H9 (cell line): ENCODE measurements at regions not wholly inside any gene's neighbourhood (a gene's known extent, or its start where the extent isn't known, plus 50 kb on each side); places are given as distances from the start of the nearest gene placed in this dataset.

Source experiments
- DNase-seq: peaks from one replicate; pipeline ENCODE4 v3.0.0-alpha.2; 2017
- H2AFZ ChIP-seq: one replicate; pipeline ENCODE4 v1.6.1; 2013; ENCODE audit warnings: mild to moderate bottlenecking, low read length, control low read depth, moderate library complexity
- H2AK5ac ChIP-seq: 2 replicates; pipeline ENCODE4 v1.6.1; 2013; ENCODE audit warnings: low read length, control low read depth, mixed read lengths; ENCODE audit not compliant: insufficient read length
- H2BK120ac ChIP-seq: one replicate; pipeline ENCODE4 v1.6.1; 2013; ENCODE audit warnings: low read depth, mild to moderate bottlenecking, low read length, control low read depth, inconsistent platforms; ENCODE audit not compliant: poor library complexity, severe bottlenecking
- H2BK12ac ChIP-seq: 2 replicates; pipeline ENCODE4 v1.6.1; 2013; ENCODE audit warnings: low read length, control low read depth, mixed read lengths, low read depth; ENCODE audit not compliant: insufficient read length
- H2BK15ac ChIP-seq: 2 replicates; pipeline ENCODE4 v1.6.1; 2013; ENCODE audit warnings: low read depth, low read length, control low read depth
- H2BK20ac ChIP-seq: one replicate; pipeline ENCODE4 v1.6.1; 2013; ENCODE audit warnings: low read depth, mild to moderate bottlenecking, low read length, control low read depth, inconsistent platforms; ENCODE audit not compliant: poor library complexity, severe bottlenecking
- H2BK5ac ChIP-seq: 2 replicates; pipeline ENCODE4 v1.6.1; 2013; ENCODE audit warnings: low read length, control low read depth, mixed read lengths; ENCODE audit not compliant: insufficient read length
- H3K14ac ChIP-seq: 2 replicates; pipeline ENCODE4 v1.6.1; 2013; ENCODE audit warnings: low read length, control low read depth; ENCODE audit not compliant: insufficient read depth
- H3K18ac ChIP-seq: 2 replicates; pipeline ENCODE4 v1.6.1; 2013; ENCODE audit warnings: low read depth, mild to moderate bottlenecking, mixed read lengths, low read length, control low read depth; ENCODE audit not compliant: insufficient read length
- H3K23ac ChIP-seq: 2 replicates; pipeline ENCODE4 v1.6.1; 2013; ENCODE audit warnings: low read length, control low read depth, mixed read lengths, low read depth; ENCODE audit not compliant: insufficient read length
- H3K23me2 ChIP-seq: 2 replicates; pipeline ENCODE4 v1.6.1; 2013; ENCODE audit warnings: low read depth, mild to moderate bottlenecking, mixed read lengths, low read length, control low read depth; ENCODE audit not compliant: insufficient read length, poor library complexity, severe bottlenecking
- H3K27ac ChIP-seq: 2 replicates; pipeline ENCODE4 v1.5.1; 2013; ENCODE audit warnings: low read length, control low read depth, mixed read lengths, low read depth; ENCODE audit not compliant: insufficient read length
- H3K27me3 ChIP-seq: 2 replicates; pipeline ENCODE4 v1.6.1; 2013; ENCODE audit warnings: low read length, control low read depth, inconsistent platforms; ENCODE audit not compliant: insufficient read depth
- H3K4ac ChIP-seq: 2 replicates; pipeline ENCODE4 v1.6.1; 2013; ENCODE audit warnings: low read depth, mild to moderate bottlenecking, control low read depth, inconsistent platforms, low read length, moderate library complexity
- H3K4me1 ChIP-seq: 2 replicates; pipeline ENCODE4 v1.6.1; 2013; ENCODE audit warnings: low read length, control low read depth, inconsistent platforms; ENCODE audit not compliant: insufficient read depth
- H3K4me2 ChIP-seq: 2 replicates; pipeline ENCODE4 v1.6.1; 2013; ENCODE audit warnings: low read length, control low read depth, mixed read lengths; ENCODE audit not compliant: insufficient read length, insufficient read depth
- H3K56ac ChIP-seq: 2 replicates; pipeline ENCODE4 v1.6.1; 2013; ENCODE audit warnings: low read depth, mild to moderate bottlenecking, mixed read lengths, low read length, control low read depth; ENCODE audit not compliant: insufficient read length
- H3K79me1 ChIP-seq: 2 replicates; pipeline ENCODE4 v1.6.1; 2013; ENCODE audit warnings: low read depth, mild to moderate bottlenecking, moderate library complexity, low read length, control low read depth, inconsistent platforms; ENCODE audit not compliant: insufficient read depth, poor library complexity, severe bottlenecking
- H3K79me2 ChIP-seq: 2 replicates; pipeline ENCODE4 v1.6.1; 2013; ENCODE audit warnings: low read length, control low read depth, inconsistent platforms; ENCODE audit not compliant: insufficient read depth
- H3K9ac ChIP-seq: 2 replicates; pipeline ENCODE4 v1.6.1; 2013; ENCODE audit warnings: low read length, control low read depth, mixed read lengths; ENCODE audit not compliant: insufficient read length; ENCODE audit errors: extremely low read depth
- H3K9me3 ChIP-seq: one replicate; pipeline ENCODE4 v1.6.1; 2013; ENCODE audit warnings: low read depth, low read length, inconsistent platforms; ENCODE audit not compliant: control insufficient read depth
- H3T11ph ChIP-seq: one replicate; pipeline ENCODE4 v1.6.1; 2013; ENCODE audit warnings: mild to moderate bottlenecking, low read length, control low read depth, inconsistent platforms
- H4K20me1 ChIP-seq: one replicate; pipeline ENCODE4 v1.6.1; 2013; ENCODE audit not compliant: control insufficient read depth, insufficient read length, insufficient read depth
- H4K5ac ChIP-seq: 2 replicates; pipeline ENCODE4 v1.6.1; 2013; ENCODE audit warnings: low read depth, mild to moderate bottlenecking, mixed read lengths, low read length, control low read depth; ENCODE audit not compliant: insufficient read length
- H4K8ac ChIP-seq: replicated peaks from 2 replicates; pipeline ENCODE4 v1.6.1; 2013; ENCODE audit warnings: low read length, control low read depth, mixed read lengths, low read depth; ENCODE audit not compliant: insufficient read length
- H4K91ac ChIP-seq: 2 replicates; pipeline ENCODE4 v1.6.1; 2013; ENCODE audit warnings: low read depth, mild to moderate bottlenecking, moderate library complexity, mixed read lengths, low read length, control low read depth; ENCODE audit not compliant: insufficient read length
- H3K27ac Mint-ChIP-seq, 3 experiments: 2 replicates in 2 of 3; 3 replicates in 1 of 3; pipeline ENCODE4 v1.8.0; 2020 to 2021; ENCODE audit warnings: mixed read lengths in 3 of 3, mild to moderate bottlenecking in 1 of 3, moderate library complexity in 1 of 3
- H3K27me3 Mint-ChIP-seq: 2 replicates; pipeline ENCODE4 v1.8.0; 2021; ENCODE audit warnings: low read depth, mild to moderate bottlenecking, moderate library complexity, mixed read lengths
- H3K36me3 Mint-ChIP-seq, 3 experiments: 2 replicates in 2 of 3; 3 replicates in 1 of 3; pipeline ENCODE4 v1.8.0; 2020 to 2021; ENCODE audit warnings: low read depth in 3 of 3, mixed read lengths in 3 of 3; ENCODE audit not compliant: insufficient read depth in 1 of 3
- H3K4me1 Mint-ChIP-seq, 2 experiments: 2 replicates each; pipeline ENCODE4 v1.8.0; 2020; ENCODE audit warnings: mixed read lengths in 2 of 2
- H3K4me3 Mint-ChIP-seq, 2 experiments: 2 replicates in 1 of 2; 3 replicates in 1 of 2; pipeline ENCODE4 v1.8.0; 2020 to 2021; ENCODE audit warnings: mild to moderate bottlenecking in 2 of 2, mixed read lengths in 2 of 2, moderate library complexity in 1 of 2
- H3K9me3 Mint-ChIP-seq, 2 experiments: 2 replicates in 1 of 2; 3 replicates in 1 of 2; pipeline ENCODE4 v1.8.0; 2020; ENCODE audit warnings: mild to moderate bottlenecking in 2 of 2, mixed read lengths in 2 of 2, moderate library complexity in 1 of 2
- CTCF ChIP-seq: fragments of 200-600 bp; sonication (generic); conservative IDR thresholded peaks from 3 replicates; pipeline ENCODE4 v1.8.0; 2021; ENCODE audit warnings: antibody characterized with exemption, mild to moderate bottlenecking
- WGBS: extraction: QIAGEN DNeasy Blood & Tissue Kit; methylation state at CpG from one replicate; pipeline ENCODE4 v1.1.7; 2013; ENCODE audit warnings: missing lambda C conversion rate, low lambda C conversion rate, mixed read lengths; ENCODE audit not compliant: insufficient read length; ENCODE audit errors: extremely low coverage; 5-methylcytosine and 5-hydroxymethylcytosine counted together

DNA sequence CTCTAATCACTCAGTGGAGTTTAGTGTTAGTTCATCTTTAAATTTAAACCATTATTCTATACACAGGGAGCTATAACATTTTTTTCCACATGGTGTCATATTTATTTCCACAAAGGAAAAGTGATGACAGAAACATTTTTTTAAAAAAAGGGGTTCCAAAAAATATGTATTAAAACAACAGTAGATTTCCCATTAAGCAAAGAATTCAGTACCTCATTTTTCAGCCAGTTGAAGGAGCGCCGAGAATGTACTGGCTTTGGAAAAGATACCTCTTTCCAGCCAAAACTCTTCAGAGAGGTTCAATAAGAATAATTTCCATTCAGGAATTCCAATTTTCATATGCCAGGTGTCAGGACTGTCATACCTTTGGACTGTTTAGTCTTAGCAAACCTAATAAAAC is 250.5 kb upstream of the MEOX2 start:
- no peak overlapping the region for H3K4ac ChIP-seq
- no peak for TF ChIP-seq CTCF
- no peak overlapping the region for H3T11ph ChIP-seq
- no peak for DNase-seq
- H3K23me2 ChIP-seq = no peaks in the 10 kb centered on the region
- no CpG with 5 or more reads among the region's 2 CpGs for WGBS
- H2BK5ac ChIP-seq = no peak overlapping the region
- H3K9me3 Mint-ChIP-seq = peaks cover 0 to 2% of the 10 kb centered on the region in 2 experiments; a peak in 2 of 5 replicates
- no peak overlapping the region for H4K91ac ChIP-seq
- no peaks in the 10 kb centered on the region for H3K79me2 ChIP-seq
- peaks cover 18 to 23% of the 10 kb centered on the region in 2 experiments for H3K4me1 Mint-ChIP-seq
- no peaks in the 10 kb centered on the region for H3K79me1 ChIP-seq
- H2BK15ac ChIP-seq = no peak overlapping the region
- H3K4me3 Mint-ChIP-seq = no peak overlapping the region
- no peaks in the 10 kb centered on the region for H4K20me1 ChIP-seq
- H2AK5ac ChIP-seq = no peak overlapping the region
- no peak overlapping the region for H4K8ac ChIP-seq
- 0 out of 7 replicates have a peak, but pooled peaks cover 0 to 4% (median 0%) of the 10 kb centered on the region in 3 experiments for H3K36me3 Mint-ChIP-seq
- H3K9me3 ChIP-seq = no peaks in the 10 kb centered on the region
- no peak overlapping the region for H3K27ac ChIP-seq
- H2BK12ac ChIP-seq = no peak overlapping the region
- H2AFZ ChIP-seq = no peak overlapping the region
- H3K23ac ChIP-seq = no peak overlapping the region
- H3K27me3 ChIP-seq = no peaks in the 10 kb centered on the region; the same call in 1 of the 2 replicates
- no peak overlapping the region for H2BK120ac ChIP-seq
- H3K9ac ChIP-seq = no peak overlapping the region
- H3K18ac ChIP-seq = no peak overlapping the region
- no peak overlapping the region for H3K14ac ChIP-seq
- no peaks in the 10 kb centered on the region; the same call in 1 of the 2 replicates for H3K4me1 ChIP-seq
- peaks cover 3% of the 10 kb centered on the region for H3K27me3 Mint-ChIP-seq
- no peak overlapping the region for H4K5ac ChIP-seq
- no peak overlapping the region for H3K4me2 ChIP-seq
- H3K27ac Mint-ChIP-seq = no peak overlapping the region
- no peak overlapping the region for H3K56ac ChIP-seq
- H2BK20ac ChIP-seq = no peak overlapping the region
